Tibial artery (tissue), 4 donors: ENCODE measurements at regions not wholly inside any gene's neighbourhood (a gene's known extent, or its start where the extent isn't known, plus 50 kb on each side); places are given as distances from the start of the nearest gene placed in this dataset.

Source experiments
- DNase-seq, 2 donors: peaks; one replicate each; pipeline ENCODE4 v3.0.0-alpha.2; 2019
- H3K27ac ChIP-seq, 2 donors: fragments of 200-600 bp; sonication (generic) in 1 of 2; 1 replicate in 1 of 2; 2 replicates in 1 of 2; pipeline ENCODE4 v1.5.1; 2018 to 2019; ENCODE audit warnings: mild to moderate bottlenecking in 1 of 2
- H3K27me3 ChIP-seq, 2 donors: fragments of 200-600 bp; sonication (generic) in 1 of 2; one replicate each; pipeline versions ENCODE4 v1.5.1 to v1.6.0; 2016 to 2019
- H3K36me3 ChIP-seq, 3 donors: fragments of 200-600 bp; sonication (generic) in 2 of 3; one replicate each; pipeline ENCODE4 v1.5.1; 2016 to 2019; ENCODE audit warnings: mild to moderate bottlenecking in 2 of 3
- H3K4me1 ChIP-seq, 4 donors: fragments of 200-600 bp; sonication (generic) in 2 of 4; 1 replicate in 3 of 4; 2 replicates in 1 of 4; pipeline ENCODE4 v1.5.1; 2016 to 2019
- H3K4me3 ChIP-seq, 2 donors: fragments of 200-600 bp; sonication (generic) in 1 of 2; 1 replicate in 1 of 2; 2 replicates in 1 of 2; pipeline ENCODE4 v1.5.1; 2018 to 2019; ENCODE audit warnings: mild to moderate bottlenecking in 2 of 2
- H3K9me3 ChIP-seq, 3 donors: fragments of 200-600 bp; sonication (generic) in 1 of 3; one replicate each; pipeline ENCODE4 v1.5.1; 2016 to 2019
- CTCF ChIP-seq, 2 experiments: fragments of 200-600 bp in 1 of 2; fragments of 450-650 bp in 1 of 2; IDR thresholded peaks; one replicate each; pipeline ENCODE4 v1.5.1; 2017 to 2019; ENCODE audit warnings: antibody characterized with exemption in 2 of 2, mild to moderate bottlenecking in 1 of 2, moderate library complexity in 1 of 2
- intact Hi-C: fragments of 100-400 bp; cut with DNase I; formaldehyde crosslinking; loops from one replicate; pipeline ENCODE4 v1.15.0; 2023; ENCODE audit warnings: low total_unique reads

- H3K4me3 ChIP-seq: no peak overlapping the region
- H3K36me3 ChIP-seq: no peaks in the 10 kb centered on the region
- H3K4me1 ChIP-seq: peaks cover 0 to 44% (median 36%) of the 10 kb centered on the region in 4 donors
- no peak overlapping the region for H3K27ac ChIP-seq
- H3K9me3 ChIP-seq: no peaks in the 10 kb centered on the region
- intact Hi-C loops: no loop called here
- no peak for TF ChIP-seq CTCF (IDR thresholded peaks at IDR 0.05)
- no peak for DNase-seq
- H3K27me3 ChIP-seq: no peaks in the 10 kb centered on the region
Observed at GRCh38 chr12:124622764-124623163, 55.4 kb upstream of the NCOR2 start.

- Histone ChIP-seq H3K27ac (no peak overlapping the region), H3K9me3 (no peaks in the 10 kb centered on the region), H3K4me3 (no peak overlapping the region), H3K4me1 (peaks cover 0 to 42% (median 33%) of the 10 kb centered on the region in 4 donors), H3K27me3 (no peaks in the 10 kb centered on the region), H3K36me3 (no peaks in the 10 kb centered on the region)
- DNase-seq: no peak
- intact Hi-C loops: no loop called here
- no peak for TF ChIP-seq CTCF (IDR thresholded peaks at IDR 0.05)
Observed at GRCh38 chr12:124622331-124622730, 54.9 kb upstream of the NCOR2 start.

GRCh38 chr12:124621296-124621660 is 53.9 kb upstream of the NCOR2 start:
- no peak for TF ChIP-seq CTCF (IDR thresholded peaks at IDR 0.05)
- Histone ChIP-seq H3K36me3 (no peaks in the 10 kb centered on the region), H3K4me1 (peaks cover 0 to 31% (median 25%) of the 10 kb centered on the region in 4 donors), H3K27me3 (no peaks in the 10 kb centered on the region), H3K9me3 (no peaks in the 10 kb centered on the region), H3K27ac (peak overlapping the region; percentile 31 to 49), H3K4me3 (no peak overlapping the region)
- intact Hi-C loops: no loop called here
- peak; percentile 69 to 88 for DNase-seq

- no peak overlapping the region for H3K4me3 ChIP-seq
- intact Hi-C loops: no loop called here
- peak in 1 of 2 donors; percentile 29 for DNase-seq
Observed at GRCh38 chr12:124620606-124621295, 53.3 kb upstream of the NCOR2 start.

GRCh38 chr12:124618291-124618902 is 51.0 kb upstream of the NCOR2 start:
- no peak for DNase-seq
- H3K4me3 ChIP-seq: no peak overlapping the region
- H3K9me3 ChIP-seq: no peaks in the 10 kb centered on the region
- intact Hi-C loops: no loop called here
- H3K27me3 ChIP-seq: no peaks in the 10 kb centered on the region
- H3K27ac ChIP-seq: no peak overlapping the region
- no peaks in the 10 kb centered on the region for H3K36me3 ChIP-seq
- peaks cover 0 to 23% (median 15%) of the 10 kb centered on the region in 4 donors for H3K4me1 ChIP-seq
- no peak for TF ChIP-seq CTCF (IDR thresholded peaks at IDR 0.05)

More at GRCh38 chr12:124620606-124621295, 53.3 kb upstream of the NCOR2 start:
- Histone ChIP-seq H3K9me3 (no peaks in the 10 kb centered on the region), H3K36me3 (no peaks in the 10 kb centered on the region), H3K4me1 (peaks cover 0 to 26% (median 19%) of the 10 kb centered on the region in 4 donors), H3K27ac (peak overlapping the region; percentile 31 to 49), H3K27me3 (no peaks in the 10 kb centered on the region)
- TF ChIP-seq CTCF (IDR thresholded peaks at IDR 0.05): no peak
